EH (cell line): ENCODE measurements at regions not wholly inside any gene's neighbourhood (a gene's known extent, or its start where the extent isn't known, plus 50 kb on each side); places are given as distances from the start of the nearest gene placed in this dataset.

Experiments
- DNase-seq: peaks from one replicate; pipeline ENCODE4 v3.0.0-alpha.2; 2015; ENCODE audit warnings: low read depth

GRCh38 chr21:28235169-28235895 is 757.3 kb downstream of the LTN1 start:
- DNase-seq: no peak

GRCh38 chr21:28234326-28234725 is 758.4 kb downstream of the LTN1 start:
- DNase-seq: no peak

- DNase-seq: no peak
Observed at GRCh38 chr21:28233536-28234220, 759.0 kb downstream of the LTN1 start.

GRCh38 chr21:28230559-28230958 is 762.1 kb downstream of the LTN1 start:
- DNase-seq: peak; percentile 61

GRCh38 chr21:28229814-28230213 is 762.9 kb downstream of the LTN1 start:
- DNase-seq: peak; percentile 82

- peak; percentile 21 for DNase-seq
Observed at GRCh38 chr21:28228636-28228995, 764.1 kb downstream of the LTN1 start.

- peak; percentile 41 for DNase-seq
Observed at GRCh38 chr21:28227881-28228635, 764.6 kb downstream of the LTN1 start.

- DNase-seq: no peak
Observed at GRCh38 chr21:28226563-28226962, 766.1 kb downstream of the LTN1 start.

GRCh38 chr21:28224191-28224726 is 768.4 kb downstream of the LTN1 start:
- no peak for DNase-seq

- no peak for DNase-seq
Observed at GRCh38 chr21:28221984-28222383, 770.7 kb downstream of the LTN1 start.

GRCh38 chr21:28220680-28221079 is 772.0 kb downstream of the LTN1 start:
- DNase-seq: peak; percentile 39

- no peak for DNase-seq
Observed at GRCh38 chr21:28216976-28217523, 775.6 kb downstream of the LTN1 start.

- peak; percentile 91 for DNase-seq
Observed at GRCh38 chr21:28215214-28215954, 777.3 kb downstream of the LTN1 start.

GRCh38 chr21:28214786-28215185 is 777.9 kb downstream of the LTN1 start:
- no peak for DNase-seq

GRCh38 chr21:28213261-28213660 is 779.4 kb downstream of the LTN1 start:
- no peak for DNase-seq

- DNase-seq: no peak
Observed at GRCh38 chr21:28212061-28212460, 780.6 kb downstream of the LTN1 start.

GRCh38 chr21:28207436-28208173 is 785.1 kb downstream of the LTN1 start:
- DNase-seq: peak; percentile 92

GRCh38 chr21:28200726-28201125 is 792.0 kb downstream of the LTN1 start:
- DNase-seq: no peak

- DNase-seq: peak; percentile 25
Observed at GRCh38 chr21:28196981-28197380, 795.7 kb downstream of the LTN1 start.

GRCh38 chr21:28193189-28193588 is 799.5 kb downstream of the LTN1 start:
- DNase-seq: no peak

GRCh38 chr21:28186604-28187003 is 806.1 kb downstream of the LTN1 start:
- no peak for DNase-seq
